Heart right ventricle (tissue), 16 donors: ENCODE measurements at regions not wholly inside any gene's neighbourhood (a gene's known extent, or its start where the extent isn't known, plus 50 kb on each side); places are given as distances from the start of the nearest gene placed in this dataset.
"Not testable (repeated sequence)": the region's sequence is repeated elsewhere in the genome, so short reads cannot be mapped to it uniquely, and the experiment has no call there.

Experiments
- ATAC-seq, 8 donors: fragments of 200-7000 bp; cut with Tn5 transposase; one replicate each; pipeline ENCODE4 v1.9.1; 2020; ENCODE audit warnings: mild to moderate bottlenecking in 8 of 8, moderate library complexity in 8 of 8, moderate number of reproducible peaks in 1 of 8
- DNase-seq, 2 donors: peaks; one replicate each; pipeline ENCODE4 v3.0.0-alpha.2; 2020
- H3K27ac ChIP-seq, 10 donors: fragments of 200-600 bp; sonication (generic) in 2 of 10; one replicate each; pipeline versions ENCODE4 v1.5.0 to v1.8.0; 2020 to 2022; ENCODE audit warnings: mild to moderate bottlenecking in 3 of 10
- H3K27me3 ChIP-seq, 7 donors: fragments of 200-600 bp; one replicate each; pipeline ENCODE4 v1.8.0; 2021 to 2022; ENCODE audit warnings: mild to moderate bottlenecking in 2 of 7
- H3K36me3 ChIP-seq, 9 donors: fragments of 200-600 bp; sonication (generic) in 1 of 9; one replicate each; pipeline versions ENCODE4 v1.5.0 to v1.8.0; 2020 to 2022; ENCODE audit warnings: mild to moderate bottlenecking in 2 of 9
- H3K4me1 ChIP-seq, 9 donors: fragments of 200-600 bp; sonication (generic) in 1 of 9; one replicate each; pipeline versions ENCODE4 v1.5.0 to v1.8.0; 2020 to 2022; ENCODE audit warnings: mild to moderate bottlenecking in 4 of 9
- H3K4me3 ChIP-seq, 10 donors: fragments of 200-600 bp; sonication (generic) in 2 of 10; one replicate each; pipeline versions ENCODE4 v1.5.0 to v1.8.0; 2020 to 2022; ENCODE audit warnings: mild to moderate bottlenecking in 7 of 10, moderate library complexity in 2 of 10
- H3K9me3 ChIP-seq, 11 donors: fragments of 200-600 bp in 10 of 11; sonication (generic) in 2 of 11; one replicate each; pipeline versions ENCODE4 v1.5.0 to v1.8.0; 2013 to 2022; ENCODE audit warnings: mild to moderate bottlenecking in 2 of 11, control low read depth in 1 of 11, moderate library complexity in 1 of 11
- WGBS, 2 donors: extraction: QIAGEN DNeasy Blood & Tissue Kit; methylation state at CpG; one replicate each; pipeline ENCODE4 v1.1.7; 2013; ENCODE audit warnings: inconsistent platforms in 1 of 2; 5-methylcytosine and 5-hydroxymethylcytosine counted together
- intact Hi-C, 10 donors: fragments of 100-400 bp; cut with DNase I; formaldehyde crosslinking; loops; one replicate each; pipeline versions ENCODE4 v1.11.1 to v1.14.2; 2022
- TF ChIP-seq, protein P1 (sequence below), 9 donors: fragments of 200-600 bp; sonication (generic) in 2 of 9; IDR thresholded peaks; one replicate each; pipeline versions ENCODE4 v1.5.0 to v1.8.0; 2021 to 2022; ENCODE audit warnings: antibody characterized with exemption in 9 of 9, mild to moderate bottlenecking in 5 of 9, moderate library complexity in 1 of 9
- donor health status: Arrhythmogenic right ventricular cardiomyopathy.
- donor health status: ischemic (EF 13 %, LVEDD 7.1; RV severe dilation, severe dysfunction).
- donor health status: healthy with polysubstance abuse.
- donor health status: DM: no; HTN: yes; CAD: no.
- donor health status: DM: no; HTN: no; CAD: no.
- donor health status: ischemic (EF 25% LVEDD 6.9; RV normal size, moderate dysfunction).
- donor health status: ischemic (EF 25% LVEDD 5.7; RV mildly dilated, moderate dysfunction).
- donor health status: healthy.
- donor health status: DM: yes; HTN: yes; CAD: no.
- donor health status: Ischemic cardiomyopathy.
- donor health status: ischemic (EF 35%, LVEDD 5.7; RV mildly dilated, moderate dysfunction).
- donor health status: nonischemic (EF 11% LVEDD 7.7; RV severe dilation, severe dysfunction).
- donor health status: DM: yes; HTN: yes; CAD: no.
- donor health status: PGD.
- donor health status: ischemic (EF 29% LVEDD 5.4; RV normal size, mild dysfunction).
- donor health status: nonischemic (EF 23%, LVEDD 6.1; RV moderate dilation, normal function).

DNA sequence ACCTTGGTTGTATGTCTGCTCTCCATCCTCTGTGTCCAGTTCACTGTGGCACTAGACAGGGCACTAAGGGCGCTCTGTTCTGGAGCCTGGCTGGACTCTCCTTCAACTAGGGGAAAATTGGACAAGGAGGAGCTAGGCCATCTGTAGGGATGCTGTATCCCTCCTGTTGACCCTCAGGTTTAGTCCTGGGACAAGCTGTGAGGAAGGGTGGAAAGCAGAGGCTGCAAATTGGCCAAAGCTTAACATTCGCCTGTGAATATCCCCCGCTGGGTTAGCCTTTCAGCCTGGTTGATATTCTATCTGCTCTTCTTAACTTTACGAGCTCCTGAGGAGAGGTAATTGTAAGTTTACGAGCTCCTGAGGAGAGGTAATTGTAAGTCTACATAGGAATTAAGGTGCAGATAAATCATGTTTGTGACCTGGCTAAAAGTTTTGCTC is 64.4 kb upstream of the ENPEP start:
- peaks cover 0 to 5% (median 0%) of the 10 kb centered on the region in 7 donors for H3K27me3 ChIP-seq
- no peaks in the 10 kb centered on the region for H3K9me3 ChIP-seq
- no peak overlapping the region for H3K4me3 ChIP-seq
- TF ChIP-seq, protein P1, sequence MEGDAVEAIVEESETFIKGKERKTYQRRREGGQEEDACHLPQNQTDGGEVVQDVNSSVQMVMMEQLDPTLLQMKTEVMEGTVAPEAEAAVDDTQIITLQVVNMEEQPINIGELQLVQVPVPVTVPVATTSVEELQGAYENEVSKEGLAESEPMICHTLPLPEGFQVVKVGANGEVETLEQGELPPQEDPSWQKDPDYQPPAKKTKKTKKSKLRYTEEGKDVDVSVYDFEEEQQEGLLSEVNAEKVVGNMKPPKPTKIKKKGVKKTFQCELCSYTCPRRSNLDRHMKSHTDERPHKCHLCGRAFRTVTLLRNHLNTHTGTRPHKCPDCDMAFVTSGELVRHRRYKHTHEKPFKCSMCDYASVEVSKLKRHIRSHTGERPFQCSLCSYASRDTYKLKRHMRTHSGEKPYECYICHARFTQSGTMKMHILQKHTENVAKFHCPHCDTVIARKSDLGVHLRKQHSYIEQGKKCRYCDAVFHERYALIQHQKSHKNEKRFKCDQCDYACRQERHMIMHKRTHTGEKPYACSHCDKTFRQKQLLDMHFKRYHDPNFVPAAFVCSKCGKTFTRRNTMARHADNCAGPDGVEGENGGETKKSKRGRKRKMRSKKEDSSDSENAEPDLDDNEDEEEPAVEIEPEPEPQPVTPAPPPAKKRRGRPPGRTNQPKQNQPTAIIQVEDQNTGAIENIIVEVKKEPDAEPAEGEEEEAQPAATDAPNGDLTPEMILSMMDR (IDR thresholded peaks at IDR 0.05) = no peak
- ATAC-seq (no peak), DNase-seq (no peak)
- no peaks in the 10 kb centered on the region for H3K36me3 ChIP-seq
- H3K27ac ChIP-seq = no peak overlapping the region
- intact Hi-C loops = no loop called here
- 80 to 85% methylated on average over 5 of the region's 5 CpGs for WGBS, 2 donors
- H3K4me1 ChIP-seq = peaks cover 0 to 6% (median 0%) of the 10 kb centered on the region in 9 donors

DNA sequence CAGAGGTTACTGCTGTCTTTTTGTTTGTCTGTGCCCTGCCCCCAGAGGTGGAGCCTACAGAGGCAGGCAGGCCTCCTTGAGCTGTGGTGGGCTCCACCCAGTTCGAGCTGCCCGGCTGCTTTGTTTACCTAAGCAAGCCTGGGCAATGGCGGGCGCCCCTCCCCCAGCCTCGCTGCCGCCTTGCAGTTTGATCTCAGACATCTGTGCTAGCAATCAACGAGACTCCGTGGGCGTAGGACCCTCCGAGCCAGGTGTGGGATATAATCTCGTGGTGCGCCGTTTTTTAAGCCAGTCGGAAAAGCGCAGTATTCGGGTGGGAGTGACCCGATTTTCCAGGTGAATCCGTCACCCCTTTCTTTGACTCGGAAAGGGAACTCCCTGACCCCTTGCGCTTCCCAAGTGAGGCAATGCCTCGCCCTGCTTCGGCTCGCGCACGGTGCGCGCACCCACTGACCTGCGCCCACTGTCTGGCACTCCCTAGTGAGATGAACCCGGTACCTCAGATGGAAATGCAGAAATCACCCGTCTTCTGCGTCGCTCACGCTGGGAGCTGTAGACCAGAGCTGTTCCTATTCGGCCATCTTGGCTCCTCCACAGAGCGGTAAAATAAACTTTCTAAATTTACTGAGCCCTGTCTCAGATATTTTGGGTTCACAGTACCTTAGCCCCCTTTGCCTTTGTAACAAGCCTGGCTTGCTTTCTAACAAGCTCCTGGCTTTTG is 64.9 kb upstream of the ENPEP start:
- H3K4me1 ChIP-seq, H3K36me3 ChIP-seq, H3K4me3 ChIP-seq, H3K9me3 ChIP-seq, ATAC-seq, H3K27me3 ChIP-seq, intact Hi-C loops, DNase-seq, H3K27ac ChIP-seq: not testable (repeated sequence)
- 54 to 61% methylated on average over 17 to 24 of the region's 35 CpGs for WGBS, 2 donors

DNA sequence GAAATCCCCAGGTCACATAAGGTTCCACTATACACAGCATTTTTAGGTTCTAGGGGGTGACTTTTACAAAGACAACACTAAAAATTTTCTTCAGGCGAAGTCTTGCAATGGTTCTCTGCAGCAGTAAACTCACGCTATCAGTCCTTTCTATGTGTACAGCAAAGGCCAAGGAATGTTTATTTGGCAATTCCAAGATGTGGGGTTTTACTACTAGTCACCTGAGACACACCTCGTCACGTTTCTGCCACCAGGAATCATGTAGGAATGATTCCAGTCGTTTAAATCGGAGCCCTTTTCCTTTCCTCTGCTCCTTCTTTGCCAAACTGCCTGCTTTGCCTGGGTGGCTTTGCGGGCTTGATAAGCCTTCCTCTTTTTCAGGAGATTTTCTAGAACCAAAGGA is 75.9 kb upstream of the ENPEP start:
- H3K36me3 ChIP-seq = no peaks in the 10 kb centered on the region
- H3K4me1 ChIP-seq = no peaks in the 10 kb centered on the region
- TF ChIP-seq, protein P1 (IDR thresholded peaks at IDR 0.05) = no peak
- ATAC-seq (no peak), DNase-seq (no peak)
- no peaks in the 10 kb centered on the region for H3K27me3 ChIP-seq
- H3K27ac ChIP-seq = no peak overlapping the region
- intact Hi-C loops = no loop called here
- WGBS, 2 donors = 67 to 71% methylated on average over 7 of the region's 7 CpGs
- H3K4me3 ChIP-seq = no peak overlapping the region
- H3K9me3 ChIP-seq = no peaks in the 10 kb centered on the region

DNA sequence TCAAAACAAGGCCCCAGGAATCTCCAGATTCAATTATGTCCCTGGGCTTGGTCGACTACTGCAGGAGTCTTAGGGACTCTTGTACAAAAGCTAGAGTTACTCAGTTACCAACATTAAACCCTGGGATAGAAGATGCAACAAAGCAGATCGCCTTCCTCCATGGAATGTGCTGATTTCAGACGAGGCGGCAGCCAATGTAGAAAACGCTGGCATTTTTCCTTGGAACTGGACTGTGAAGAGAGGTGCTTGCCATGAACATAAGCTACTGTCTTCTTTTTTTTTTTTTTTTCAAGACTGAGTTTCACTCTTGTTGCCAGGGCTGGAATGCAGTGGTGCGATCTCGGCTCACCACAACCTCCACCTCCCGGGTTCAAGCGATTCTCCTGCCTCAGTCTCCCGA is 76.9 kb upstream of the ENPEP start:
- DNase-seq, H3K9me3 ChIP-seq, intact Hi-C loops, ATAC-seq, H3K27ac ChIP-seq, H3K27me3 ChIP-seq, H3K4me1 ChIP-seq, H3K36me3 ChIP-seq, H3K4me3 ChIP-seq: not testable (repeated sequence)
- WGBS, 2 donors = 89 to 94% methylated on average over 10 of the region's 10 CpGs

DNA sequence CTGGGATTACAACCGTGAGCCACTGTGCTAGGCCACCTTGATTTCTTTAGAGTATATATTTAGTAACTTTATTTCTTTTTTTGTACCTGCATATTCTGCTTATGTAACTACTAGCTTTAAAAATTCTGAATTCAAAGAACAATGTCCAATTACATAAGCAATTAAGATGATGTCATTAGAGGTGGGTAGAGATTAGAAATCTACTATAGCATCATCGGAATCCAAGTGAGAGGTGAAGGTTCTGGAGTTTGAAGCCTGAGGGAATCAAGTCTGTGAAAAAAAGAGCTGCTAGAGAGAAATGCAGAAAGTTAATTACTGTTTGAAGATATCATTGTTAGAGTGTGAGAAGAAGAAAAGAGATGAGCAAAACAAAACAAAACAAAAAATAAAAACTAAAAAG is 79.0 kb upstream of the ENPEP start:
- H3K9me3 ChIP-seq = no peaks in the 10 kb centered on the region
- H3K4me3 ChIP-seq = no peak overlapping the region
- no peak overlapping the region for H3K27ac ChIP-seq
- no peak for ATAC-seq
- H3K27me3 ChIP-seq = peaks cover 0 to 12% (median 0%) of the 10 kb centered on the region in 7 donors
- H3K36me3 ChIP-seq = no peaks in the 10 kb centered on the region
- no peaks in the 10 kb centered on the region for H3K4me1 ChIP-seq
- 88 to 91% methylated on average over 2 of the region's 2 CpGs for WGBS, 2 donors
- TF ChIP-seq, protein P1 (IDR thresholded peaks at IDR 0.05) = no peak
- intact Hi-C loops = no loop called here
- DNase-seq = no peak
